ENCODE measurements at regions not wholly inside any gene's neighbourhood (a gene's known extent, or its start where the extent isn't known, plus 50 kb on each side); places are given as distances from the start of the nearest gene placed in this dataset.
"Not testable (repeated sequence)": the region's sequence is repeated elsewhere in the genome, so short reads cannot be mapped to it uniquely, and the experiment has no call there.

DNA sequence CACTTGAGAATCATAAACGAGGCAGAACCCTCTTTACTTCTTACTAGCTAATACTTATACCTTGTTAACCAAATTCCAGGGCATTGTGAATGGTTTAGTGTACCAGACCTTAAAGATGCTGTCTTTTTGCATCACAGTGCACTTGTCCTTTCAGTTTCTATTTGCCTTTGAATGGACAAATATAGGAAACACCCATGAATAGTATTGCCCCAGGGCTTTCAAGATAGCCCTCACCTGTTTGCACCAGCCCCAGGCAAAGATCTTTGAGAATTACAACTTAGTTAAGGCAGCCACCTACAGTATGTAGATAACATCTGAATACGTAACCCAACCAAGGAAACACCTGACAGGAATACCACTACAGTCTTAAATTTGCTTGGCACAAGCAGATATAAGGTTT, 60.8 kb upstream of the CT45A1 start:
- peaks cover 9% of the 10 kb centered on the region for H3K4me1 Mint-ChIP-seq
- H3K9me3 Mint-ChIP-seq = no peaks in the 10 kb centered on the region
- H3K27me3 Mint-ChIP-seq (ENCODE audit: low read depth) = 0 out of 2 replicates have a peak, but pooled peaks cover 3% of the 10 kb centered on the region
- DNase-seq (ENCODE audit: low spot score) (no peak), ATAC-seq (no peak)
- TF ChIP-seq RORB (CRISPR knock-in tag; IDR thresholded peaks at IDR 0.05) (no peak), TP53 (CRISPR knock-in tag; IDR thresholded peaks at IDR 0.05) (no peak), HMGA2 (CRISPR knock-in tag; IDR thresholded peaks at IDR 0.05) (no peak), FOXP1 (CRISPR knock-in tag; IDR thresholded peaks at IDR 0.05; ENCODE audit: borderline replicate concordance) (no peak), ZNF121 (CRISPR knock-in tag; IDR thresholded peaks at IDR 0.05) (no peak), KAT7 (CRISPR knock-in tag; IDR thresholded peaks at IDR 0.05; ENCODE audit: borderline replicate concordance) (no peak), SMAD3 (CRISPR knock-in tag; IDR thresholded peaks at IDR 0.05; ENCODE audit: borderline replicate concordance) (no peak), NR1H2 (CRISPR knock-in tag; IDR thresholded peaks at IDR 0.05) (no peak), RELA (CRISPR knock-in tag; IDR thresholded peaks at IDR 0.05; ENCODE audit: borderline replicate concordance) (no peak), GABPB1 (CRISPR knock-in tag; IDR thresholded peaks at IDR 0.05) (no peak)
- TF ChIP-seq, protein P1, sequence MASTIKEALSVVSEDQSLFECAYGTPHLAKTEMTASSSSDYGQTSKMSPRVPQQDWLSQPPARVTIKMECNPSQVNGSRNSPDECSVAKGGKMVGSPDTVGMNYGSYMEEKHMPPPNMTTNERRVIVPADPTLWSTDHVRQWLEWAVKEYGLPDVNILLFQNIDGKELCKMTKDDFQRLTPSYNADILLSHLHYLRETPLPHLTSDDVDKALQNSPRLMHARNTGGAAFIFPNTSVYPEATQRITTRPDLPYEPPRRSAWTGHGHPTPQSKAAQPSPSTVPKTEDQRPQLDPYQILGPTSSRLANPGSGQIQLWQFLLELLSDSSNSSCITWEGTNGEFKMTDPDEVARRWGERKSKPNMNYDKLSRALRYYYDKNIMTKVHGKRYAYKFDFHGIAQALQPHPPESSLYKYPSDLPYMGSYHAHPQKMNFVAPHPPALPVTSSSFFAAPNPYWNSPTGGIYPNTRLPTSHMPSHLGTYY (CRISPR knock-in tag; IDR thresholded peaks at IDR 0.05) = no peak
- TF ChIP-seq, protein P2, sequence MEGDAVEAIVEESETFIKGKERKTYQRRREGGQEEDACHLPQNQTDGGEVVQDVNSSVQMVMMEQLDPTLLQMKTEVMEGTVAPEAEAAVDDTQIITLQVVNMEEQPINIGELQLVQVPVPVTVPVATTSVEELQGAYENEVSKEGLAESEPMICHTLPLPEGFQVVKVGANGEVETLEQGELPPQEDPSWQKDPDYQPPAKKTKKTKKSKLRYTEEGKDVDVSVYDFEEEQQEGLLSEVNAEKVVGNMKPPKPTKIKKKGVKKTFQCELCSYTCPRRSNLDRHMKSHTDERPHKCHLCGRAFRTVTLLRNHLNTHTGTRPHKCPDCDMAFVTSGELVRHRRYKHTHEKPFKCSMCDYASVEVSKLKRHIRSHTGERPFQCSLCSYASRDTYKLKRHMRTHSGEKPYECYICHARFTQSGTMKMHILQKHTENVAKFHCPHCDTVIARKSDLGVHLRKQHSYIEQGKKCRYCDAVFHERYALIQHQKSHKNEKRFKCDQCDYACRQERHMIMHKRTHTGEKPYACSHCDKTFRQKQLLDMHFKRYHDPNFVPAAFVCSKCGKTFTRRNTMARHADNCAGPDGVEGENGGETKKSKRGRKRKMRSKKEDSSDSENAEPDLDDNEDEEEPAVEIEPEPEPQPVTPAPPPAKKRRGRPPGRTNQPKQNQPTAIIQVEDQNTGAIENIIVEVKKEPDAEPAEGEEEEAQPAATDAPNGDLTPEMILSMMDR (IDR thresholded peaks at IDR 0.05) = no peak
- TF ChIP-seq, protein P3, sequence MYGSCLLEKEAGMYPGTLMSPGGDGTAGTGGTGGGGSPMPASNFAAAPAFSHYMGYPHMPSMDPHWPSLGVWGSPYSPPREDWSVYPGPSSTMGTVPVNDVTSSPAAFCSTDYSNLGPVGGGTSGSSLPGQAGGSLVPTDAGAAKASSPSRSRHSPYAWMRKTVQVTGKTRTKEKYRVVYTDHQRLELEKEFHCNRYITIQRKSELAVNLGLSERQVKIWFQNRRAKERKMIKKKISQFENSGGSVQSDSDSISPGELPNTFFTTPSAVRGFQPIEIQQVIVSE (CRISPR knock-in tag; IDR thresholded peaks at IDR 0.05; ENCODE audit: borderline replicate concordance) = no peak
- TF ChIP-seq, protein P4, sequence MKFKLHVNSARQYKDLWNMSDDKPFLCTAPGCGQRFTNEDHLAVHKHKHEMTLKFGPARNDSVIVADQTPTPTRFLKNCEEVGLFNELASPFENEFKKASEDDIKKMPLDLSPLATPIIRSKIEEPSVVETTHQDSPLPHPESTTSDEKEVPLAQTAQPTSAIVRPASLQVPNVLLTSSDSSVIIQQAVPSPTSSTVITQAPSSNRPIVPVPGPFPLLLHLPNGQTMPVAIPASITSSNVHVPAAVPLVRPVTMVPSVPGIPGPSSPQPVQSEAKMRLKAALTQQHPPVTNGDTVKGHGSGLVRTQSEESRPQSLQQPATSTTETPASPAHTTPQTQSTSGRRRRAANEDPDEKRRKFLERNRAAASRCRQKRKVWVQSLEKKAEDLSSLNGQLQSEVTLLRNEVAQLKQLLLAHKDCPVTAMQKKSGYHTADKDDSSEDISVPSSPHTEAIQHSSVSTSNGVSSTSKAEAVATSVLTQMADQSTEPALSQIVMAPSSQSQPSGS (CRISPR knock-in tag; IDR thresholded peaks at IDR 0.05; ENCODE audit: borderline replicate concordance, low read depth) = no peak
- TF ChIP-seq, protein P5, sequence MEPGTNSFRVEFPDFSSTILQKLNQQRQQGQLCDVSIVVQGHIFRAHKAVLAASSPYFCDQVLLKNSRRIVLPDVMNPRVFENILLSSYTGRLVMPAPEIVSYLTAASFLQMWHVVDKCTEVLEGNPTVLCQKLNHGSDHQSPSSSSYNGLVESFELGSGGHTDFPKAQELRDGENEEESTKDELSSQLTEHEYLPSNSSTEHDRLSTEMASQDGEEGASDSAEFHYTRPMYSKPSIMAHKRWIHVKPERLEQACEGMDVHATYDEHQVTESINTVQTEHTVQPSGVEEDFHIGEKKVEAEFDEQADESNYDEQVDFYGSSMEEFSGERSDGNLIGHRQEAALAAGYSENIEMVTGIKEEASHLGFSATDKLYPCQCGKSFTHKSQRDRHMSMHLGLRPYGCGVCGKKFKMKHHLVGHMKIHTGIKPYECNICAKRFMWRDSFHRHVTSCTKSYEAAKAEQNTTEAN (CRISPR knock-in tag; IDR thresholded peaks at IDR 0.05) = no peak
- H3K36me3 Mint-ChIP-seq = no peaks in the 10 kb centered on the region
- POLR2A ChIA-PET = no interaction called here
- no peak overlapping the region for H3K4me3 Mint-ChIP-seq
- CTCF ChIA-PET = no interaction called here
- H3K27ac Mint-ChIP-seq = no peak overlapping the region

DNA sequence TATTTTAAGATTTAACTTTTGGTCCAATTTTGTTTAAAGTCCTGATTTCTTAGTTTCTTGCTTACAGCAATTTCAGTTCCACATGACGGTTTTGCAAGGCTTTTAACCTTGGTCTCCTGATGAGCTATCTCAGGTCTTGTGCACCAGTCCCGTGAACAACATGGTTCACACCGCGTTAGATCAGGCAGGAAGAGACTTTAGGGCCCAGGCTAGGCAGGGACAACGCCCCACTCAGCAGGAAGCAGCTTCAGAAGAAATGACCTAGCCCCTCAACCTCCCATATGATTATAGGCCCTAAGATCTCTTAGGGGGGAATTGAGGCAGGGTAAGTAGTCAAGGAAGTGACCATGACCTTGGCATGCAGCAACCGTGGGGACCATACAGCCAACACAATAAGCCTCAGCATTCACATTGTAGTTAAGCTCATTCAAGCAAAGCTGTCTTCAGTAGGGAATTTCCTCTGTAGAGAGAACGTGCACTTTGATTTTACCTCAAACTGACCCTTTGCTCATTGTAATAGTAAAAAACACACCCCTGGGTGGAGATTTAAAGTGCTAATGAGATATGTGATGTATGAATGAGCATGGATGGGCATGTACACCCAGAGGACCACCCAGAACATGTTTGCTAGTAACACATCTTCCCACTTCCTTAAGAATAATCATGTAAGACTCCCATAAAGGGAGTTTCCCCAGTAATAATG, 55.3 kb upstream of the CT45A1 start:
- H3K4me1 Mint-ChIP-seq; H3K36me3 Mint-ChIP-seq; H3K27ac Mint-ChIP-seq; ATAC-seq; POLR2A ChIA-PET; H3K9me3 Mint-ChIP-seq; H3K27me3 Mint-ChIP-seq (ENCODE audit: low read depth); DNase-seq (ENCODE audit: low spot score); H3K4me3 Mint-ChIP-seq; CTCF ChIA-PET: not testable (repeated sequence)
